Stomach (tissue), 8 donors: ENCODE measurements at regions not wholly inside any gene's neighbourhood (a gene's known extent, or its start where the extent isn't known, plus 50 kb on each side); places are given as distances from the start of the nearest gene placed in this dataset.
A peak's percentile ranks its signal among the peaks of the same experiment; 100 is the strongest.

Experiments used
- DNase-seq, 2 donors: peaks; one replicate each; pipeline versions ENCODE4 v3.0.0 to v3.0.0-alpha.2; 2013 to 2019
- H3K27ac ChIP-seq, 5 donors: fragments of 200-600 bp in 4 of 5; sonication (generic) in 4 of 5; one replicate each; pipeline ENCODE4 v1.5.1; 2013 to 2019; ENCODE audit warnings: mild to moderate bottlenecking in 1 of 5, moderate library complexity in 1 of 5
- H3K27me3 ChIP-seq, 3 donors: fragments of 200-600 bp; sonication (generic); one replicate each; pipeline ENCODE4 v1.5.1; 2017 to 2019; ENCODE audit warnings: mixed run types in 1 of 3
- H3K36me3 ChIP-seq, 4 donors: fragments of 200-600 bp; sonication (generic); 1 replicate in 3 of 4; 2 replicates in 1 of 4; pipeline ENCODE4 v1.5.1; 2016 to 2019
- H3K4me1 ChIP-seq, 4 donors: fragments of 200-600 bp; sonication (generic); one replicate each; pipeline ENCODE4 v1.5.1; 2016 to 2019
- H3K4me3 ChIP-seq, 4 donors: fragments of 200-600 bp; sonication (generic) in 3 of 4; one replicate each; pipeline ENCODE4 v1.5.1; 2016 to 2019; ENCODE audit warnings: mild to moderate bottlenecking in 1 of 4
- H3K9me3 ChIP-seq, 4 donors: fragments of 200-600 bp; sonication (generic); one replicate each; pipeline ENCODE4 v1.5.1; 2016 to 2019
- CTCF ChIP-seq, 7 experiments: fragments of 450-650 bp in 4 of 7; fragments of 200-600 bp in 3 of 7; sonication (generic) in 3 of 7; IDR thresholded peaks; one replicate each; pipeline ENCODE4 v1.5.1; 2016 to 2019; ENCODE audit warnings: antibody characterized with exemption in 7 of 7, control low read depth in 2 of 7, mild to moderate bottlenecking in 1 of 7
- EP300 ChIP-seq: sonication (generic); formaldehyde crosslinking; IDR thresholded peaks from one replicate; pipeline ENCODE4 v1.6.1; 2017; ENCODE audit warnings: antibody characterized with exemption
- POLR2A ChIP-seq, 4 donors: fragments of 450-650 bp; IDR thresholded peaks; one replicate each; pipeline ENCODE4 v1.6.1; 2016; ENCODE audit warnings: antibody characterized with exemption in 4 of 4, control low read depth in 2 of 4, mild to moderate bottlenecking in 1 of 4, moderate library complexity in 1 of 4
- POLR2AphosphoS5 ChIP-seq, 3 donors: sonication (generic); formaldehyde crosslinking; IDR thresholded peaks; one replicate each; pipeline ENCODE4 v1.6.1; 2016; ENCODE audit warnings: antibody characterized with exemption in 3 of 3
- WGBS, 5 donors: extraction: QIAGEN DNeasy Blood & Tissue Kit in 3 of 5; methylation state at CpG; one replicate each; pipeline versions ENCODE4 v1.1.5 to v1.1.7; 2013 to 2018; 5-methylcytosine and 5-hydroxymethylcytosine counted together
- intact Hi-C: fragments of 100-400 bp; cut with DNase I; formaldehyde crosslinking; loops from one replicate; pipeline ENCODE4 v1.15.1; 2023; ENCODE audit warnings: low total_unique reads
- donor health status: healthy with polysubstance abuse.
- donor health status: Bipolar disorder and iron deficiency.
- donor health status: healthy.

- no peak for DNase-seq
- WGBS, 5 donors, result 58 to 100% (median 87%) methylated on average over 1 of the region's 1 CpG
- Histone ChIP-seq H3K4me3 (no peak overlapping the region), H3K27me3 (no peaks in the 10 kb centered on the region), H3K9me3 (peaks cover 0 to 27% (median 21%) of the 10 kb centered on the region in 4 donors), H3K4me1 (no peaks in the 10 kb centered on the region), H3K27ac (no peak overlapping the region), H3K36me3 (no peaks in the 10 kb centered on the region)
- intact Hi-C loops, result no loop called here
- TF ChIP-seq POLR2AphosphoS5 (IDR thresholded peaks at IDR 0.05), result no peak
- no peak for TF ChIP-seq EP300
- TF ChIP-seq CTCF (IDR thresholded peaks at IDR 0.05), result no peak
- TF ChIP-seq POLR2A (IDR thresholded peaks at IDR 0.05), result no peak
These were observed 250.6 kb upstream of the KLF8 start for GRCh38 chrX:55981603-55982002.

GRCh38 chrX:55996649-55997048 is 235.5 kb upstream of the KLF8 start:
- Histone ChIP-seq H3K36me3 (no peaks in the 10 kb centered on the region), H3K4me1 (no peaks in the 10 kb centered on the region), H3K4me3 (no peak overlapping the region), H3K27ac (no peak overlapping the region), H3K9me3 (peaks cover 0 to 5% (median 2%) of the 10 kb centered on the region in 4 donors), H3K27me3 (no peaks in the 10 kb centered on the region)
- WGBS, 5 donors, result 50 to 91% (median 61%) methylated on average over 2 to 3 of the region's 3 CpGs
- DNase-seq, result no peak
- TF ChIP-seq POLR2AphosphoS5 (IDR thresholded peaks at IDR 0.05), result no peak
- no peak for TF ChIP-seq CTCF (IDR thresholded peaks at IDR 0.05)
- no peak for TF ChIP-seq POLR2A (IDR thresholded peaks at IDR 0.05)
- TF ChIP-seq EP300, result no peak
- intact Hi-C loops, result no loop called here

- H3K27ac ChIP-seq, result no peak overlapping the region
- H3K4me1 ChIP-seq, result no peaks in the 10 kb centered on the region
- H3K36me3 ChIP-seq, result no peaks in the 10 kb centered on the region
- H3K27me3 ChIP-seq, result no peaks in the 10 kb centered on the region
- intact Hi-C loops, result no loop called here
- no peaks in the 10 kb centered on the region for H3K9me3 ChIP-seq
- DNase-seq, result peak in 1 of 2 donors; percentile 3
- WGBS, 5 donors, result 22 to 46% (median 36%) methylated on average over 1 of the region's 1 CpG
- TF ChIP-seq POLR2AphosphoS5 (IDR thresholded peaks at IDR 0.05), result no peak
- H3K4me3 ChIP-seq, result no peak overlapping the region
These were observed 232.0 kb upstream of the KLF8 start for GRCh38 chrX:56000174-56000573.

GRCh38 chrX:56000729-56001128 is 231.4 kb upstream of the KLF8 start:
- intact Hi-C loops, result no loop called here
- no peak for DNase-seq
- H3K27me3 ChIP-seq, result no peaks in the 10 kb centered on the region
- TF ChIP-seq POLR2A (IDR thresholded peaks at IDR 0.05) (no peak), POLR2AphosphoS5 (IDR thresholded peaks at IDR 0.05) (no peak), CTCF (IDR thresholded peaks at IDR 0.05) (no peak), EP300 (no peak)
- H3K27ac ChIP-seq, result no peak overlapping the region
- H3K4me1 ChIP-seq, result no peaks in the 10 kb centered on the region
- H3K9me3 ChIP-seq, result no peaks in the 10 kb centered on the region
- no peaks in the 10 kb centered on the region for H3K36me3 ChIP-seq
- no peak overlapping the region for H3K4me3 ChIP-seq

- Histone ChIP-seq H3K36me3 (no peaks in the 10 kb centered on the region), H3K4me1 (no peaks in the 10 kb centered on the region), H3K9me3 (no peaks in the 10 kb centered on the region), H3K27me3 (no peaks in the 10 kb centered on the region), H3K4me3 (no peak overlapping the region), H3K27ac (no peak overlapping the region)
- DNase-seq, result no peak
- 77 to 96% (median 92%) methylated on average over 7 to 11 of the region's 11 CpGs for WGBS, 5 donors
- TF ChIP-seq POLR2A (IDR thresholded peaks at IDR 0.05) (no peak), EP300 (no peak), POLR2AphosphoS5 (IDR thresholded peaks at IDR 0.05) (no peak), CTCF (IDR thresholded peaks at IDR 0.05) (no peak)
- intact Hi-C loops, result no loop called here
These were observed 206.1 kb upstream of the KLF8 start for GRCh38 chrX:56025872-56026571.
